ENCODE measurements at regions not wholly inside any gene's neighbourhood (a gene's known extent, or its start where the extent isn't known, plus 50 kb on each side); places are given as distances from the start of the nearest gene placed in this dataset.
"Not testable (repeated sequence)": the region's sequence is repeated elsewhere in the genome, so short reads cannot be mapped to it uniquely, and the experiment has no call there.

GRCh38 chr3:151550642-151551041 lies 89.8 kb upstream of the IGSF10 start:
- no peak for FAIRE-seq
- DNase-seq (ENCODE audit: insufficient read length): no peak
- TF ChIP-seq POLR2AphosphoS5 (IDR thresholded peaks at IDR 0.05; ENCODE audit: low read depth, low read length) (no peak), POLR2A (IDR thresholded peaks at IDR 0.05; ENCODE audit: low read depth, low read length) (no peak), TAF1 (IDR thresholded peaks at IDR 0.05; ENCODE audit: borderline replicate concordance, low read depth, low read length) (no peak)

- no peak for FAIRE-seq
- DNase-seq (ENCODE audit: insufficient read length): no peak
- TF ChIP-seq POLR2A (IDR thresholded peaks at IDR 0.05; ENCODE audit: low read depth, low read length): no peak
- no peak for TF ChIP-seq TAF1 (IDR thresholded peaks at IDR 0.05; ENCODE audit: borderline replicate concordance, low read depth, low read length)
- no peak for TF ChIP-seq POLR2AphosphoS5 (IDR thresholded peaks at IDR 0.05; ENCODE audit: low read depth, low read length)
Observed at GRCh38 chr3:151550025-151550618, 89.3 kb upstream of the IGSF10 start.

- FAIRE-seq (no peak), DNase-seq (ENCODE audit: insufficient read length) (no peak)
- TF ChIP-seq TAF1 (IDR thresholded peaks at IDR 0.05; ENCODE audit: borderline replicate concordance, low read depth, low read length) (no peak), POLR2A (IDR thresholded peaks at IDR 0.05; ENCODE audit: low read depth, low read length) (no peak), POLR2AphosphoS5 (IDR thresholded peaks at IDR 0.05; ENCODE audit: low read depth, low read length) (no peak)
Observed at GRCh38 chr3:151548195-151548594, 87.3 kb upstream of the IGSF10 start.

GRCh38 chr3:151544164-151544548 lies 83.3 kb upstream of the IGSF10 start:
- TF ChIP-seq POLR2A (IDR thresholded peaks at IDR 0.05; ENCODE audit: low read depth, low read length): no peak
- no peak for TF ChIP-seq TAF1 (IDR thresholded peaks at IDR 0.05; ENCODE audit: borderline replicate concordance, low read depth, low read length)
- TF ChIP-seq POLR2AphosphoS5 (IDR thresholded peaks at IDR 0.05; ENCODE audit: low read depth, low read length): no peak
- no peak for FAIRE-seq
- no peak for DNase-seq (ENCODE audit: insufficient read length)

- FAIRE-seq: no peak
- no peak for TF ChIP-seq POLR2A (IDR thresholded peaks at IDR 0.05; ENCODE audit: low read depth, low read length)
- TF ChIP-seq TAF1 (IDR thresholded peaks at IDR 0.05; ENCODE audit: borderline replicate concordance, low read depth, low read length): no peak
- no peak for TF ChIP-seq POLR2AphosphoS5 (IDR thresholded peaks at IDR 0.05; ENCODE audit: low read depth, low read length)
Observed at GRCh38 chr3:151541178-151541577, 80.3 kb upstream of the IGSF10 start.

GRCh38 chr3:151539599-151539998 lies 78.7 kb upstream of the IGSF10 start:
- FAIRE-seq (no peak), DNase-seq (ENCODE audit: insufficient read length) (no peak)
- TF ChIP-seq POLR2A (IDR thresholded peaks at IDR 0.05; ENCODE audit: low read depth, low read length): no peak
- TF ChIP-seq TAF1 (IDR thresholded peaks at IDR 0.05; ENCODE audit: borderline replicate concordance, low read depth, low read length): no peak
- TF ChIP-seq POLR2AphosphoS5 (IDR thresholded peaks at IDR 0.05; ENCODE audit: low read depth, low read length): no peak

More at GRCh38 chr3:151541178-151541577, 80.3 kb upstream of the IGSF10 start:
- no peak for DNase-seq (ENCODE audit: insufficient read length)

GRCh38 chr3:151538456-151539393 lies 77.9 kb upstream of the IGSF10 start:
- DNase-seq (ENCODE audit: insufficient read length) (no peak), FAIRE-seq (no peak)
- TF ChIP-seq POLR2AphosphoS5 (IDR thresholded peaks at IDR 0.05; ENCODE audit: low read depth, low read length): no peak
- no peak for TF ChIP-seq TAF1 (IDR thresholded peaks at IDR 0.05; ENCODE audit: borderline replicate concordance, low read depth, low read length)
- no peak for TF ChIP-seq POLR2A (IDR thresholded peaks at IDR 0.05; ENCODE audit: low read depth, low read length)

- TF ChIP-seq POLR2A (IDR thresholded peaks at IDR 0.05; ENCODE audit: low read depth, low read length) (no peak), POLR2AphosphoS5 (IDR thresholded peaks at IDR 0.05; ENCODE audit: low read depth, low read length) (no peak), TAF1 (IDR thresholded peaks at IDR 0.05; ENCODE audit: borderline replicate concordance, low read depth, low read length) (no peak)
- FAIRE-seq (no peak), DNase-seq (ENCODE audit: insufficient read length) (no peak)
Observed at GRCh38 chr3:151537726-151538125, 76.9 kb upstream of the IGSF10 start.

- TF ChIP-seq POLR2A (IDR thresholded peaks at IDR 0.05; ENCODE audit: low read depth, low read length): no peak
- DNase-seq (ENCODE audit: insufficient read length): no peak
- FAIRE-seq: no peak
Observed at GRCh38 chr3:151526757-151527156, 65.9 kb upstream of the IGSF10 start.

GRCh38 chr3:151520105-151520504 lies 59.2 kb upstream of the IGSF10 start:
- no peak for DNase-seq (ENCODE audit: insufficient read length)
- TF ChIP-seq POLR2A (IDR thresholded peaks at IDR 0.05; ENCODE audit: low read depth, low read length): no peak
- TF ChIP-seq POLR2AphosphoS5 (IDR thresholded peaks at IDR 0.05; ENCODE audit: low read depth, low read length): no peak
- no peak for TF ChIP-seq TAF1 (IDR thresholded peaks at IDR 0.05; ENCODE audit: borderline replicate concordance, low read depth, low read length)
- FAIRE-seq: no peak

GRCh38 chr3:151511433-151511832 lies 50.6 kb upstream of the IGSF10 start:
- not testable (repeated sequence) for DNase-seq (ENCODE audit: insufficient read length); FAIRE-seq
